ENCODE measurements at regions not wholly inside any gene's neighbourhood (a gene's known extent, or its start where the extent isn't known, plus 50 kb on each side); places are given as distances from the start of the nearest gene placed in this dataset.
"Not testable (repeated sequence)": the region's sequence is repeated elsewhere in the genome, so short reads cannot be mapped to it uniquely, and the experiment has no call there.

- in situ Hi-C loops (cut with HindIII; ENCODE audit: low sequenced_read_pairs) = no loop called here
Observed at GRCh38 chr2:173705656-173706055, 259.5 kb downstream of the SP3 start.

- in situ Hi-C loops (cut with HindIII; ENCODE audit: low sequenced_read_pairs) = no loop called here
Observed at GRCh38 chr2:173706936-173707335, 258.2 kb downstream of the SP3 start.

- in situ Hi-C loops (cut with HindIII; ENCODE audit: low sequenced_read_pairs) = no loop called here
Observed at GRCh38 chr2:173708806-173709205, 256.4 kb downstream of the SP3 start.

GRCh38 chr2:173711816-173712215 is 253.4 kb downstream of the SP3 start:
- in situ Hi-C loops (cut with HindIII; ENCODE audit: low sequenced_read_pairs) = no loop called here

GRCh38 chr2:173713904-173714555 is 251.1 kb downstream of the SP3 start:
- in situ Hi-C loops (cut with HindIII; ENCODE audit: low sequenced_read_pairs) = no loop called here

- in situ Hi-C loops (cut with HindIII; ENCODE audit: low sequenced_read_pairs) = no loop called here
Observed at GRCh38 chr2:173715441-173715840, 249.7 kb downstream of the SP3 start.

DNA sequence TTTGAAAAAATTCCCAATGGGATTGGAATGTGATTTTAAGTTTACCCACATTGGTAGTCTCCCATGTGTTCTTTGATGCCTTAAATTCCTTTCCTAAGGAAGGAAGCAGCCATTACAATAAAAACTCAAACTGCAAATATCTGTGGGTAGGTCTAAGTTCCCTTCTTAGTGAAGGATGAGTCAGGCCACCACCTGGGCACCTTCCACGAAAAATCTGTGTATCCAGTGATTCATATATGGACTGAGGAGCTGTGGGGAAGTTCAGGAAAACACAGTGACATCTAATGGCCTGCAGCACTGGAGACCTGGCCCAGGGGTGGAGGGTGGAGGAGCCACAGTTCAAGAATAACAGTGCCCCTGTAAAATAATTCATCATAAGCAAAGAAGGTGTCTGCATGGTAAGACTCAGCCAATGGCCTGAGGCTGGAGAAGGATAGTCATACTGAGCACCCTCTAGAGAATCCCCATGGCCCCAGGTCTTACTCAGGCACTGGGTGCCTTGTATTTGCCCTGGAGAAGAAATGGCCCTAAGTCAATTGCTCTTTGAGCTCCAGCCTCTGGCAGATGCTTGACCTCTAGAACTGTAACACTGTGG is 248.6 kb downstream of the SP3 start:
- in situ Hi-C loops (cut with HindIII; ENCODE audit: low sequenced_read_pairs) = no loop called here

DNA sequence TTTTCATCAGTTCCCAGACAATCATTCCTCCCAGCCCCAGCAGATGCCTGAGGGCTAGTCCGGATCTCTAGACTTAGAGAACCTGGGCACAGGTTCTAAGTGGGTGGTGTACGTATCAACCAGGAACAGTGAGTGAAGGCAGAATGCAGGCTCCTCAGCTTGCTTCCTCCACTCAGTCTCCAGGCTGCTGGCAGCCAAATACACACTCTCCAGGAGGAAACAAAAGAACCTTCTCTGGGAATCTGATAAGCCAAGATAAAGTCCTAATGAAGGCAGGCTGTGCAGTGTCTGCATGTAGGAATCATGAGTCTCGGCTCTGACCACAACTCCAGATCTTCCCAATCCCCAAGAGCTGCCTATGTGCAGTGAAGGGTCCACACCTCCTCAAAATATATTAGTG is 245.7 kb downstream of the SP3 start:
- in situ Hi-C loops (cut with HindIII; ENCODE audit: low sequenced_read_pairs) = no loop called here

DNA sequence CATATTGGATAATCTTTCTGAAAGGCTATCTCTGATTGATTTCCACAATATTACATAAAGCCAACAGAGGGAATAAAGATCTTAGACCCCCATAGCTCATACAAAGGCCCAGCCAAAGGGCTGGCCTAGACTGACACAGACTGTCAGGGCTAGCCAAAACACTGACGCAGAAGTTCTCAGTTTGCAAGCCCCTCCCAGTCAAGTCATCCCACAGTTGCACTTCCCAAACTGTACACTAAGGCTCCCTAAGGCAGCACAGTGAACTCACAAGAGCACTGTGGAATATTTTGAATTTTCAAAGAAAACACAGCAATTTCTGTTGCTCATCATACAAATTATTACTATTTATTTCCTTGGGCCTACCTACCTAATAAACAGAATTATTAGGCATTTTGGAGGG is 244.9 kb downstream of the SP3 start:
- in situ Hi-C loops (cut with HindIII; ENCODE audit: low sequenced_read_pairs) = no loop called here

DNA sequence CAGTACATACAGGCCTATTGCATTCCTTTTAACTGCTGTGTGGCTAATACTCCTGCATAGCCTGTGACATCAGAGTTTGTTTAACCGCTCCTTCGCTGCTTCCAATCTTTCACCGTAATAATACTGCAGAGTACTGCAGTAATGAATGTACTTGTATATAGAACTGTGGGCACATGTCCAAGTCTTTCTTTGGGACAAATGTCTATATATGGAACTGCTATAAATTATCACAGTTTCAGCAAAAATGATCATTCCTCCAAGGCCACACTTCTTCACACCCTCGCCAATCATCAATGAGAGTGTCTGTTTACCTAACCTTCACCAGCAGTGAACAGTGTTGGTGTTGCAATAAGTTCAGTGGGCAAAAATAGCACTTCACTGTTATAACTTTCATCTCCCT is 230.4 kb downstream of the SP3 start:
- in situ Hi-C loops (cut with HindIII; ENCODE audit: low sequenced_read_pairs) = no loop called here

- in situ Hi-C loops (cut with HindIII; ENCODE audit: low sequenced_read_pairs) = not testable (repeated sequence)
Observed at GRCh38 chr2:173737954-173738575, 227.1 kb downstream of the SP3 start.

DNA sequence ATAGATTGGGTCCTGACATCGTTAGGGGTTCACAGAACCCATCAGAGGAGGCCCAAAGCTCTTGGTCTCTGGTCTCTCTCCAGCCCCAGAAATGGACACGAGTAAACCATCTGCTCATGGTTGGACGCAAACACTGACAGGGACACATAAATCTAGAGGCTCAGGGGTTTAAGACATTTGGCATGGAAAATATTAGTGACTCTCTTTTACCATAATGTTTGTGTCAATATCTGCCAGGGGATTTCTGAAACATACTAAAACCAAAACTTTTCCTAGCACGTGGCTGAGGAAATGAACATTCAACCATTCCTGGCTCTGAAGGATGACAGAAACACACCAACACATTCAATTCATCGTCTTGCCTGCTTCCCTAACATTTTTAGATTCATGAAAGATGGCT is 226.2 kb downstream of the SP3 start:
- in situ Hi-C loops (cut with HindIII; ENCODE audit: low sequenced_read_pairs) = no loop called here

DNA sequence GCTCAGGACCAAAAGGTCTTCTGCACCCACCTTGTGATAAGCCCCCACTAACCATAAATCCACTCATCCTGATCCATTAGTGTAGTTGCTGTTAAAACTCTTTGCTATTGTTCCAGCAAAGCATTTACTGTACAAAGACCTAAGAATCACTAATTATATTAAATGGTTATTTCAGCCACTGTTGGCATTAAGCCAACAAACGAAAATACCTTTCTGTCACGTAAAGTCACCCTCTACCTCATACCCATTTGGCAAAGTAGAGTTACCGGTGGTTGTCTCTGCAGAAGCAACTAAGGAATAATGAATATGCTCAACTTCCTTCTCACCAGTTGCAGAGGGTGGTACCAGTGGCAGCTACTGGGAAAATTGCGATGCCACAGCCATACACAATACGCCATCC is 224.5 kb downstream of the SP3 start:
- in situ Hi-C loops (cut with HindIII; ENCODE audit: low sequenced_read_pairs) = loop anchor here (5.0 kb wide), 1 partner anchor 107 kb away; no protein-coding TSS in a partner anchor

GRCh38 chr2:173741759-173742158 is 223.4 kb downstream of the SP3 start:
- in situ Hi-C loops (cut with HindIII; ENCODE audit: low sequenced_read_pairs) = loop anchor here (5.0 kb wide), 1 partner anchor 106 kb away; no protein-coding TSS in a partner anchor

GRCh38 chr2:173747035-173747434 is 218.1 kb downstream of the SP3 start:
- in situ Hi-C loops (cut with HindIII; ENCODE audit: low sequenced_read_pairs) = no loop called here

GRCh38 chr2:173749315-173749714 is 215.9 kb downstream of the SP3 start:
- in situ Hi-C loops (cut with HindIII; ENCODE audit: low sequenced_read_pairs) = no loop called here

GRCh38 chr2:173750353-173750801 is 214.8 kb downstream of the SP3 start:
- in situ Hi-C loops (cut with HindIII; ENCODE audit: low sequenced_read_pairs) = no loop called here

- in situ Hi-C loops (cut with HindIII; ENCODE audit: low sequenced_read_pairs) = no loop called here
Observed at GRCh38 chr2:173750831-173751230, 214.3 kb downstream of the SP3 start.

GRCh38 chr2:173751245-173751975 is 213.8 kb downstream of the SP3 start:
- in situ Hi-C loops (cut with HindIII; ENCODE audit: low sequenced_read_pairs) = no loop called here

GRCh38 chr2:173752152-173752551 is 213.0 kb downstream of the SP3 start:
- in situ Hi-C loops (cut with HindIII; ENCODE audit: low sequenced_read_pairs) = no loop called here

- in situ Hi-C loops (cut with HindIII; ENCODE audit: low sequenced_read_pairs) = no loop called here
Observed at GRCh38 chr2:173753441-173753840, 211.7 kb downstream of the SP3 start.

DNA sequence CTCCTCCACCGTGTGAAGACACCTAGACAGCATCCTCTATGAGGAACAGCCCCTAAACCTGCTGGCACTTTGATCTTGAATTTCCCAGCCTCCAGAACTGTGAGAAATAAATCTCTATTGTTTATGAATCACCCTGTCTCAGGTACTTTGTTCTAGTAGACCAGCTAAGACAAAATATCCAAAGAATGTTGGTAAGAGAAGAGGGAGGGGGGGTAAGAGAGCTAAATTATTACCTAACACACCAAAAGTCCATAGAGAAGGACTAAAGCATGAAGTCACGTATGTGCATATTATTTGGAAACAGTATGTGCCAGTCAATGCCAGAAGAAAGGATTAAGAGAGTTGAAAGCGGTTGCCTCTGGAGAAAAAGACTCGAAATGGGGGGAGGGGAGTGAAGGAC is 211.0 kb downstream of the SP3 start:
- in situ Hi-C loops (cut with HindIII; ENCODE audit: low sequenced_read_pairs) = no loop called here

Measured in endothelial cell of hepatic sinusoid (primary cell).